ENCODE measurements at regions not wholly inside any gene's neighbourhood (a gene's known extent, or its start where the extent isn't known, plus 50 kb on each side); places are given as distances from the start of the nearest gene placed in this dataset.
"Not testable (repeated sequence)": the region's sequence is repeated elsewhere in the genome, so short reads cannot be mapped to it uniquely, and the experiment has no call there.

DNA sequence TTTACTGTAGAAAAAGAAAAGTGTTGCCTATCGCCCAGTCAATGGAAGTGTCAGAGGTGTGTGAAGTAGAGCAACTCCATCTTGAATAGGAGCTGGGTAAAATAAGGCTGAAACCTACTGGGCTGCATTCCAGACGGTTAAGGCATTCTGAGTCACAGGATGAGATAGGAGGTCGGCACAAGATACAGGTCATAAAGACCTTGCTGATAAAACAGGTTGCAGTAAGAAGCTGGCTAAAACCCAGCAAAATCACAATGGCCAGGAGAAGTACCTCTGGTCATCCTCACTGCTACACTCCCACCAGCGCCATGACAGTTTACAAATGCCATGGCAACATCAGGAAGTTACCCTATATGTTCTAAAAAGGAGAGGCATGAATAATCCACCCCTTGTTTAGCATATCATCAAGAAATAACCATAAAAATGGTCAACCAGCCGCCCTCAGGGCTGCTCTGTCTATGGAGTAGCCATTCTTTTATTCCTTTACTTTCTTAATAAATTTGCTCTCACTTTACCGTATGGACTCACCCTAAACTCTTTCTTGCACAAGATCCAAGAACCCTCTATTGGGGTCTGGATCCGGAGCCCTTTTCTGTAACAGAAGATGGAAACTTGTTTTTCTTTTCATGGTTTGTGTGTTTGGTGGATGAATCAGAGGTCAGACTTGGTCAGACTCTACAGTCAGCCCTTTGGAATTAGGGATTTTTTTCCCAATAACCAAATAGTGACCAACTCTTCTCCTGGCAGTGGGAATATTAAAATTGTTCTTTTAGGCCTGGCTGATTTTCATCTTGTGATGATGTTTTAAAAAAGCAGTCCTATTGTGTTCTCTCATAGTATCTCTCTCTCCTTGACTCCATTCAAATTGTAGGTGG, 252.9 kb upstream of the ACTBL2 start:
- not testable (repeated sequence) for TF ChIP-seq EZH2 (IDR thresholded peaks at IDR 0.05); FOXP2 (optimal IDR thresholded peaks at IDR 0.05; ENCODE audit: control extremely low read depth, extremely low read length, insufficient read depth)

All from SK-N-MC (cell line).